LNCaP clone FGC (cell line): ENCODE measurements at regions not wholly inside any gene's neighbourhood (a gene's known extent, or its start where the extent isn't known, plus 50 kb on each side); places are given as distances from the start of the nearest gene placed in this dataset.

ENCODE experiments used
- DNase-seq: peaks from one replicate; pipeline ENCODE4 v3.0.0-alpha.2; 2011; ENCODE audit warnings: low read depth
- H3K4me3 ChIP-seq: 2 replicates; pipeline ENCODE4 v1.5.1; 2011; ENCODE audit warnings: mild to moderate bottlenecking, low read depth, low read length, control low read depth
- TF ChIP-seq, protein P1 (sequence below): IDR thresholded peaks from 2 replicates; pipeline ENCODE4 v1.5.1; 2012; ENCODE audit warnings: mild to moderate bottlenecking; ENCODE audit not compliant: control insufficient read depth, insufficient read depth; ENCODE audit errors: extremely low read depth

- no peak for DNase-seq
- H3K4me3 ChIP-seq: no peak overlapping the region
- TF ChIP-seq, protein P1, sequence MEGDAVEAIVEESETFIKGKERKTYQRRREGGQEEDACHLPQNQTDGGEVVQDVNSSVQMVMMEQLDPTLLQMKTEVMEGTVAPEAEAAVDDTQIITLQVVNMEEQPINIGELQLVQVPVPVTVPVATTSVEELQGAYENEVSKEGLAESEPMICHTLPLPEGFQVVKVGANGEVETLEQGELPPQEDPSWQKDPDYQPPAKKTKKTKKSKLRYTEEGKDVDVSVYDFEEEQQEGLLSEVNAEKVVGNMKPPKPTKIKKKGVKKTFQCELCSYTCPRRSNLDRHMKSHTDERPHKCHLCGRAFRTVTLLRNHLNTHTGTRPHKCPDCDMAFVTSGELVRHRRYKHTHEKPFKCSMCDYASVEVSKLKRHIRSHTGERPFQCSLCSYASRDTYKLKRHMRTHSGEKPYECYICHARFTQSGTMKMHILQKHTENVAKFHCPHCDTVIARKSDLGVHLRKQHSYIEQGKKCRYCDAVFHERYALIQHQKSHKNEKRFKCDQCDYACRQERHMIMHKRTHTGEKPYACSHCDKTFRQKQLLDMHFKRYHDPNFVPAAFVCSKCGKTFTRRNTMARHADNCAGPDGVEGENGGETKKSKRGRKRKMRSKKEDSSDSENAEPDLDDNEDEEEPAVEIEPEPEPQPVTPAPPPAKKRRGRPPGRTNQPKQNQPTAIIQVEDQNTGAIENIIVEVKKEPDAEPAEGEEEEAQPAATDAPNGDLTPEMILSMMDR: no peak
Observed at GRCh38 chr3:159860269-159861116, 128.1 kb upstream of the IL12A start.

- no peak for DNase-seq
- TF ChIP-seq, protein P1: no peak
- no peak overlapping the region for H3K4me3 ChIP-seq
Observed at GRCh38 chr3:159861369-159861987, 127.2 kb upstream of the IL12A start.

DNA sequence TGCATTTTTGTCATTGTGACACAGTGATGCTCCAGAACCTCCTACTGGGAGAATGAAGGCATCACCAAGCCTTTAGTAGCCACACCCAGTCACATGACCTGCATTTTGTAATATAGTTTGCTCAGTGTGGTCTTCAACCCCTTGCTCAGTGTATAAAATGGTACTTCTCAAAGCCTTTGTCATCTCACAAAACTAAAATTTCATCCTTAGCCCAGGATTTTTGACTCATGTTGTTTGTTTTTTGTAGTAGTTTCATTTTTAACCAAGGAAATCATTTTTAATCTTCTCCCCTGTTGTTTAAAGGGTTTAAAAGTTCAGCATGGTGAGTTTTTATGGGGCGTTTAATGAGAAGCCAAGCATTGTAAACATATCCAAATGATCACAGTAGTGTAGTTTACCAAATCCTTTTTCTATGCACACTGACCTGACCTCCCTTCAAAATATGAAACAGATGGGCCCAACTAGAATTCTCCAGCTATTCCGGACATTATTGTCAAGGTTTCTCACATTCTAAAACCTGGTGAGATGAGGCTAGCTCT is 123.5 kb upstream of the IL12A start:
- no peak for DNase-seq
- TF ChIP-seq, protein P1: 0 out of 2 replicates have a peak, but pooled peaks have one; percentile 3
- H3K4me3 ChIP-seq: no peak overlapping the region

DNA sequence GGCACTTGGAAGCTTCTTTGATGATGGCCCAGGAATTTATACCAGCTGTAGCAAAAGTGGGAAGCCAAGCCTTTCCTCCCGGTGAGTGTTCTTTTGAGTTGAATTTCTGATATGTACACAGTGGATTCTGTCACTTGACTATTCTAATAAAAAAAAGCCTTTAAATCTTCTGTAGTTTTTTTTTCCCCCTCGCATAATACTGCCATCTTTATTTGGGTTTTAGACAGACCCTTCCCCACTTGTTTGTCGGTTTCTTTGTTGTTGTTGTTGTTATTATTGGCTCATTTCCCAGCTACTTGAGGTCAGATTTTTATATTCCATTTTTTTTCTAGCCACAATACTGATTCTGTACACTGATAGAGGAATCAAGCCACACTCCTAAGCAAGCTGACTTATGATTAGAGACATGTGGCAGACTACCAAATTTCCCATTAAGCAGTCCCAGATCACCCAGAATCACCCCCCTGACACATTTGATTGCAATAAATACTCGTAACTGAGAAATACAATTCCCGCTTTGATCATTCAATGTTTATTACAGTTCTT is 122.4 kb upstream of the IL12A start:
- TF ChIP-seq, protein P1: no peak
- DNase-seq: peak; percentile 61
- H3K4me3 ChIP-seq: no peak overlapping the region

DNA sequence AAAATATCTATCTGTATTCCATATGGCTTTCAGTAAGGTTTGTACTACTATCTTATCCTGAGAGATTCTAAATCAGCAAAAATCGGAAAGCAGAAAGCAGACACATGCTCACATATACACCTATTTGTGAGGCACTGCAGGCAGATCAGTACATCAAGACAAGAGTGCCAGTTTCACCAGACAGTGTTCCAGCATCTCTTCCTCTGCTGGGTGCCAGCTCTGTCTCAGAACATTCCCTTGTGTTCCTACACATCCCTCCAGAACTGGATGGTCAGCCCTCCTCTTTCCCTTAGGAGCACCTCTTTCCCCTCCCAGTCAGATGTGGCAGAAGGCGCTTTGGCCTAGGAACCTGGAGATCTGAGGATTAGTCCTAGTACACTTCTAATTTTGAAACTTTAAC is 121.3 kb upstream of the IL12A start:
- TF ChIP-seq, protein P1: no peak
- no peak overlapping the region for H3K4me3 ChIP-seq
- DNase-seq: no peak

GRCh38 chr3:159870723-159871122 is 117.9 kb upstream of the IL12A start:
- TF ChIP-seq, protein P1: no peak
- no peak overlapping the region for H3K4me3 ChIP-seq
- DNase-seq: peak; percentile 52
